GM12872 (cell line): ENCODE measurements at regions not wholly inside any gene's neighbourhood (a gene's known extent, or its start where the extent isn't known, plus 50 kb on each side); places are given as distances from the start of the nearest gene placed in this dataset.

Source experiments
- CTCF ChIP-seq: IDR thresholded peaks from 3 replicates; pipeline ENCODE4 v1.5.1; 2011; ENCODE audit warnings: low read depth, mild to moderate bottlenecking, low read length, moderate library complexity; ENCODE audit not compliant: insufficient read depth

GRCh38 chrX:4674028-4674782 is 960.8 kb upstream of the PRKX start:
- no peak for TF ChIP-seq CTCF

GRCh38 chrX:4671344-4671743 is 957.9 kb upstream of the PRKX start:
- no peak for TF ChIP-seq CTCF

- TF ChIP-seq CTCF, result no peak
Observed at GRCh38 chrX:4670606-4671005, 957.2 kb upstream of the PRKX start.

GRCh38 chrX:4668802-4669536 is 955.5 kb upstream of the PRKX start:
- no peak for TF ChIP-seq CTCF

GRCh38 chrX:4663085-4663484 is 949.6 kb upstream of the PRKX start:
- TF ChIP-seq CTCF, result no peak

GRCh38 chrX:4661771-4662170 is 948.3 kb upstream of the PRKX start:
- TF ChIP-seq CTCF, result no peak

GRCh38 chrX:4656419-4656818 is 943.0 kb upstream of the PRKX start:
- no peak for TF ChIP-seq CTCF
